ENCODE measurements at regions not wholly inside any gene's neighbourhood (a gene's known extent, or its start where the extent isn't known, plus 50 kb on each side); places are given as distances from the start of the nearest gene placed in this dataset.

DNA sequence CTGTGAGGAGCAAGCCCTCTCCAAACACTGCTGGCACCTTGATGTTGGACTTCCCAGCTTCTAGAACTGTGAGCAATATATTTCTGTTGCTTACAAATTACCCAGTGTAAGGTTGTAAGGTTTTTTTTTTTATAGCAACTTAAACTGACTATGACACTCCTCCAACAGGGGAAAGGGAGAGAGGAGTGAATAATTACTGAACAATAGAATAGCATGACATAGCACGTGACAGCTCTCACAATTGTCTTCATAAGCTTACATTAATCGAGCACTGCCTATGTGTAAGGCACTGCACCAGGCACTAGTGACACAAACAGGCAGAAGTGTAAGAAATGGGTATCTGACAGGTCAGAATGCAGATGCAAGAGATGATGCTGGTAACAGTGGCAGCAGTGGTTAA is 136.9 kb downstream of the FAT3 start:
- in situ Hi-C loops (cut with MboI; ENCODE audit: low pct_unique_long_range_greater_than_20kb, low sequenced_read_pairs, unreplicated experiment): no loop called here
- DNase-seq (ENCODE audit: low spot score): no peak

DNA sequence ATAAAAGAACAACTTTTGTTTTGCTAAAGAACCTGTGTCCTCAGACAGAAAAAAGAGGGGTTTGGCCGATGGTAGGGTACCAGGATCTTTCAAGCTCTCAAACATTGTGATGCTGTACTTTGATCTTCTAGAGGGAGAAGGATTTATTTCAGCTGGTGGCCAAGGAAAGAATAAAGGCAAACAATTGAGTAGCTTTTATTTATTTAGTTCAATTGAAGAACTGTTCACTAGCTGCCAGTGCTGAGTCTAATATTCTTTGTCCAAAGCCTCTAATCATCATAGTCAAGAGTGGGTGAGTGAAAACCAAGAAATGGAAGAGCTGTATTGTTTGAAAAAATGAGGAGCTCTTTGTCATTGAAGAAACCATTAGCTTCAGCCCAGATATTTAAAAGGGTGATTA is 138.4 kb downstream of the FAT3 start:
- in situ Hi-C loops (cut with MboI; ENCODE audit: low pct_unique_long_range_greater_than_20kb, low sequenced_read_pairs, unreplicated experiment): no loop called here
- TF ChIP-seq, protein P1, sequence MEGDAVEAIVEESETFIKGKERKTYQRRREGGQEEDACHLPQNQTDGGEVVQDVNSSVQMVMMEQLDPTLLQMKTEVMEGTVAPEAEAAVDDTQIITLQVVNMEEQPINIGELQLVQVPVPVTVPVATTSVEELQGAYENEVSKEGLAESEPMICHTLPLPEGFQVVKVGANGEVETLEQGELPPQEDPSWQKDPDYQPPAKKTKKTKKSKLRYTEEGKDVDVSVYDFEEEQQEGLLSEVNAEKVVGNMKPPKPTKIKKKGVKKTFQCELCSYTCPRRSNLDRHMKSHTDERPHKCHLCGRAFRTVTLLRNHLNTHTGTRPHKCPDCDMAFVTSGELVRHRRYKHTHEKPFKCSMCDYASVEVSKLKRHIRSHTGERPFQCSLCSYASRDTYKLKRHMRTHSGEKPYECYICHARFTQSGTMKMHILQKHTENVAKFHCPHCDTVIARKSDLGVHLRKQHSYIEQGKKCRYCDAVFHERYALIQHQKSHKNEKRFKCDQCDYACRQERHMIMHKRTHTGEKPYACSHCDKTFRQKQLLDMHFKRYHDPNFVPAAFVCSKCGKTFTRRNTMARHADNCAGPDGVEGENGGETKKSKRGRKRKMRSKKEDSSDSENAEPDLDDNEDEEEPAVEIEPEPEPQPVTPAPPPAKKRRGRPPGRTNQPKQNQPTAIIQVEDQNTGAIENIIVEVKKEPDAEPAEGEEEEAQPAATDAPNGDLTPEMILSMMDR (IDR thresholded peaks at IDR 0.05; ENCODE audit: extremely low read depth, insufficient read depth, missing control alignments): no peak
- DNase-seq (ENCODE audit: low spot score): no peak

More for the DNA sequence above, 136.9 kb downstream of the FAT3 start:
- TF ChIP-seq, protein P1 (IDR thresholded peaks at IDR 0.05; ENCODE audit: extremely low read depth, insufficient read depth, missing control alignments): no peak

DNA sequence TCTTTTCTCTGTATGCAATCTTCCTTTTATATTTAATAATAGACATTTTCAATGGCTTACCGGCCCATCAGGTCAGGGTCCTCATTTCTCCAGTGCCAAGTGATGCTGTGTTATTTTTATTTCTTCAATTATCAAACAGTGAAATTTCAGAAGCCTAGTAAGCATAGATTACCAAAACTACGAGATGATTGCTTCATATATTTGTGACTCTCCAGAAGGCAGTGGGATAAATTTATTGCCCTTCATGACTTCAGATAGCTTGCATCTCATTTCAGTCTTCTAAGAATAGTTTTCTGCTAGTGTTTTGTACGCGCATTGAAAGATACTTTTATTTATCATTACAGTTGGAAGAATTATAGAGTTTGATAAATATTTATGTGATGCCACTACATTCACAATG is 139.6 kb downstream of the FAT3 start:
- TF ChIP-seq, protein P1 (IDR thresholded peaks at IDR 0.05; ENCODE audit: extremely low read depth, insufficient read depth, missing control alignments): no peak
- in situ Hi-C loops (cut with MboI; ENCODE audit: low pct_unique_long_range_greater_than_20kb, low sequenced_read_pairs, unreplicated experiment): no loop called here
- DNase-seq (ENCODE audit: low spot score): no peak

DNA sequence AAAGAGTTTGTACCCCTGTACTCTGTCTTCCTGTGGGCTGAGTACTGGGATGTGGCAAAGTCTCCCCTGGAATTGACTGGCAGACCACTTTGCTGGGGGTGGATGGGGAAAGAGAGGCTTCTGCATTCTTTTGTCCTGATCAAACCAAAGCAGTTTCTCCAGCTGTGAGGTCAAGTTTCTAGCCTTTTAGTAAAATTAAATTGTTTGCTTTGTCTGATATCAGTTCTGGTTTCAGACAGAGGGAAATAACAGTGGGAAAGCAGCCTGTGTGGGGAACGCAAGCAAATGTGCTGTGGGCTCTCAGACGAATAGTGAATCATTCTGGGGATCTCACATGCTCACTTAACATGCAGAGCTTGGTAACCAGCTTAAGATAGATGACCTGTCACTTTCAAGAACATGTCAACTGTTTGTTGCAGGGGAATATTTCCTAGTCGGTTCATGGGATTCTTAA is 151.6 kb downstream of the FAT3 start:
- DNase-seq (ENCODE audit: low spot score): no peak
- TF ChIP-seq, protein P1 (IDR thresholded peaks at IDR 0.05; ENCODE audit: extremely low read depth, insufficient read depth, missing control alignments): no peak
- in situ Hi-C loops (cut with MboI; ENCODE audit: low pct_unique_long_range_greater_than_20kb, low sequenced_read_pairs, unreplicated experiment): no loop called here

DNA sequence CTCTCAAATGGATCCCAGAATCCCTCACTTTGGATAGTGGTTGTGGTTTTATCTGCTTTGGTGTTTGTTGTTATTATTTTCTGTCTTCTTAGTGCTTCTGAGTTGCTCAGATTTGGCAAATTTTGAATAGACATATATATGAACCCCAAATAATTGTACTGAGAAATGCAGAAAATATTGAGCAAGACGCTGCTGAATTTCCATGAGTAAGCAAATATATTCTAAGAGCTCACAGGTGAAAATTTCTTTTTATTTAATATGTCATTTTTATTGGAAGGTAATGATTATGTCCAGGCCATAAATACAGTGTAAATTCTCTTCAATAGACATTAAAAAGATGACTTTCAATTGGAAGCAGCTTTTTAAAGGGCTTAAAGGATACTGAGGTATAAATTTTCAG is 152.1 kb downstream of the FAT3 start:
- DNase-seq (ENCODE audit: low spot score): no peak
- TF ChIP-seq, protein P1 (IDR thresholded peaks at IDR 0.05; ENCODE audit: extremely low read depth, insufficient read depth, missing control alignments): no peak
- in situ Hi-C loops (cut with MboI; ENCODE audit: low pct_unique_long_range_greater_than_20kb, low sequenced_read_pairs, unreplicated experiment): no loop called here

DNA sequence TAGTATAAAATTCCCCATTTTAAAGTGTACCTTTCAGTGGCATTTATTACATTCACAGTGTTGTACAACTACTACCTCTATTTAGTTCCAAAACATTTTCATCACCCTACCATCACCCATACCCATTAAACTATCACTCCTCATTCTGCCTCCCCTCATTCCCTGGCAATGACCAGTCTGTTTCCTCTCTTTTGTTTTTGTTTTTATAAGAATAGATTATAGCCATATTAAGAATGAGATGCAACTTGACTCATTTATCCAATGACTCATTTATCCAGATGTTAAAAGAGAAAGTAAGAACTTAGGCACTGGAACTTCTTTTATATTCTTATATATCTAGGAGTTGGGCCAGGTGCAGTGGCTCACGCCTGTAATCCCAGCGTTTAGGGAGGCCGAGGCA is 156.3 kb downstream of the FAT3 start:
- in situ Hi-C loops (cut with MboI; ENCODE audit: low pct_unique_long_range_greater_than_20kb, low sequenced_read_pairs, unreplicated experiment): no loop called here
- TF ChIP-seq, protein P1 (IDR thresholded peaks at IDR 0.05; ENCODE audit: extremely low read depth, insufficient read depth, missing control alignments): no peak
- DNase-seq (ENCODE audit: low spot score): no peak

DNA sequence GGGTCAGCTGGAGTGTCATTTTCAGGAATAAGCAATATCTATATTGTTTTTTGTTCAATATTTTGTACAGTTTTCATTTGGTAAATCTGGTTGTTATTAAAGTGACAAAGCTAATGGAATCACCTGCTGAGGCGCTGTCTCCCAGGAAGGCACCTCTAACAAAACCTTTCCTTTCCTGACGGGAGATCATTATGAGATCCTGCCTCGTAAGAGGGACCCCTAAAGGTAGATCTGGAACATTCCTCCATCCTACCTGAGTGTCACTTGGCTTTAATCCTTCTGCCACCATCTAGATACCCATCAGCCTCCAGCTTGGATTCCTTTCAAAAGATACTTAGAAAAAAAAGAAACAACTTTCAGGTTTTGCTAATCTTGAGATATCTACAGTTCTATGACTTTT is 157.7 kb downstream of the FAT3 start:
- in situ Hi-C loops (cut with MboI; ENCODE audit: low pct_unique_long_range_greater_than_20kb, low sequenced_read_pairs, unreplicated experiment): no loop called here
- DNase-seq (ENCODE audit: low spot score): no peak
- TF ChIP-seq, protein P1 (IDR thresholded peaks at IDR 0.05; ENCODE audit: extremely low read depth, insufficient read depth, missing control alignments): no peak
